HUES6 (cell line): ENCODE measurements at regions not wholly inside any gene's neighbourhood (a gene's known extent, or its start where the extent isn't known, plus 50 kb on each side); places are given as distances from the start of the nearest gene placed in this dataset.

Experiments used
- H3K27ac ChIP-seq: 2 replicates; pipeline ENCODE4 v1.7.0; 2013; ENCODE audit warnings: low read depth, mild to moderate bottlenecking, low read length, inconsistent platforms
- H3K27me3 ChIP-seq: 2 replicates; pipeline ENCODE4 v1.6.1; 2013; ENCODE audit warnings: low read length; ENCODE audit not compliant: control insufficient read depth, insufficient read depth
- H3K36me3 ChIP-seq: 2 replicates; pipeline ENCODE4 v1.6.1; 2013; ENCODE audit warnings: low read length; ENCODE audit not compliant: control insufficient read depth, insufficient read depth
- H3K4me1 ChIP-seq: 2 replicates; pipeline ENCODE4 v1.6.1; 2013; ENCODE audit warnings: low read length; ENCODE audit not compliant: control insufficient read depth, insufficient read depth
- H3K4me3 ChIP-seq: 2 replicates; pipeline ENCODE4 v1.5.1; 2013; ENCODE audit warnings: low read depth, low read length
- H3K9ac ChIP-seq: one replicate; pipeline ENCODE4 v1.6.1; 2013; ENCODE audit warnings: mild to moderate bottlenecking, low read length
- H3K9me3 ChIP-seq: 2 replicates; pipeline ENCODE4 v1.6.1; 2013; ENCODE audit warnings: low read depth, low read length; ENCODE audit not compliant: control insufficient read depth, insufficient read depth

- Histone ChIP-seq H3K4me1 (peaks cover 21% of the 10 kb centered on the region), H3K27ac (no peak overlapping the region)
Measured at GRCh38 chr5:141778206-141778605, 96.2 kb upstream of the ARAP3 start.

GRCh38 chr5:141777711-141778110, 95.7 kb upstream of the ARAP3 start:
- Histone ChIP-seq H3K4me3 (no peak overlapping the region), H3K27ac (no peak overlapping the region), H3K36me3 (no peaks in the 10 kb centered on the region), H3K9me3 (no peaks in the 10 kb centered on the region), H3K9ac (no peak overlapping the region), H3K4me1 (peaks cover 21% of the 10 kb centered on the region), H3K27me3 (peaks cover 5% of the 10 kb centered on the region; the same call in 1 of the 2 replicates)

More at GRCh38 chr5:141778206-141778605, 96.2 kb upstream of the ARAP3 start:
- Histone ChIP-seq H3K9ac (no peak overlapping the region), H3K9me3 (no peaks in the 10 kb centered on the region), H3K36me3 (no peaks in the 10 kb centered on the region), H3K4me3 (no peak overlapping the region), H3K27me3 (no peaks in the 10 kb centered on the region; the same call in 1 of the 2 replicates)

- Histone ChIP-seq H3K27me3 (peaks cover 8% of the 10 kb centered on the region; the same call in 1 of the 2 replicates), H3K27ac (no peak overlapping the region), H3K36me3 (no peaks in the 10 kb centered on the region), H3K9ac (no peak overlapping the region), H3K4me3 (no peak overlapping the region), H3K4me1 (peaks cover 21% of the 10 kb centered on the region), H3K9me3 (no peaks in the 10 kb centered on the region)
Measured at GRCh38 chr5:141777130-141777529, 95.1 kb upstream of the ARAP3 start.

GRCh38 chr5:141773779-141774562, 91.9 kb upstream of the ARAP3 start:
- no peaks in the 10 kb centered on the region for H3K36me3 ChIP-seq
- H3K9me3 ChIP-seq: no peaks in the 10 kb centered on the region
- H3K9ac ChIP-seq: no peak overlapping the region
- no peak overlapping the region for H3K4me3 ChIP-seq
- peaks cover 8% of the 10 kb centered on the region; the same call in 1 of the 2 replicates for H3K27me3 ChIP-seq
- H3K27ac ChIP-seq: no peak overlapping the region
- peaks cover 29% of the 10 kb centered on the region for H3K4me1 ChIP-seq

GRCh38 chr5:141772281-141772680, 90.3 kb upstream of the ARAP3 start:
- Histone ChIP-seq H3K9ac (no peak overlapping the region), H3K27me3 (peaks cover 8% of the 10 kb centered on the region; the same call in 1 of the 2 replicates), H3K4me3 (no peak overlapping the region), H3K9me3 (no peaks in the 10 kb centered on the region), H3K27ac (no peak overlapping the region), H3K36me3 (no peaks in the 10 kb centered on the region), H3K4me1 (peaks cover 22% of the 10 kb centered on the region)

GRCh38 chr5:141771562-141771961, 89.5 kb upstream of the ARAP3 start:
- Histone ChIP-seq H3K9me3 (no peaks in the 10 kb centered on the region), H3K4me1 (peaks cover 22% of the 10 kb centered on the region), H3K27me3 (peaks cover 8% of the 10 kb centered on the region; the same call in 1 of the 2 replicates), H3K27ac (no peak overlapping the region), H3K9ac (no peak overlapping the region), H3K36me3 (no peaks in the 10 kb centered on the region), H3K4me3 (no peak overlapping the region)

- no peaks in the 10 kb centered on the region for H3K9me3 ChIP-seq
- peaks cover 22% of the 10 kb centered on the region for H3K4me1 ChIP-seq
- H3K27me3 ChIP-seq: peaks cover 8% of the 10 kb centered on the region; the same call in 1 of the 2 replicates
- H3K9ac ChIP-seq: no peak overlapping the region
- H3K36me3 ChIP-seq: no peaks in the 10 kb centered on the region
- no peak overlapping the region for H3K4me3 ChIP-seq
- no peak overlapping the region for H3K27ac ChIP-seq
Measured at GRCh38 chr5:141771031-141771430, 89.0 kb upstream of the ARAP3 start.

GRCh38 chr5:141769671-141770070, 87.6 kb upstream of the ARAP3 start:
- Histone ChIP-seq H3K27me3 (peaks cover 8% of the 10 kb centered on the region; the same call in 1 of the 2 replicates), H3K9ac (no peak overlapping the region), H3K4me1 (peaks cover 22% of the 10 kb centered on the region), H3K27ac (no peak overlapping the region), H3K9me3 (no peaks in the 10 kb centered on the region), H3K36me3 (no peaks in the 10 kb centered on the region), H3K4me3 (no peak overlapping the region)

- Histone ChIP-seq H3K9me3 (no peaks in the 10 kb centered on the region), H3K36me3 (no peaks in the 10 kb centered on the region), H3K4me1 (peaks cover 14% of the 10 kb centered on the region), H3K27me3 (peaks cover 7% of the 10 kb centered on the region; the same call in 1 of the 2 replicates), H3K9ac (no peak overlapping the region), H3K4me3 (no peak overlapping the region), H3K27ac (no peak overlapping the region)
Measured at GRCh38 chr5:141767671-141768070, 85.6 kb upstream of the ARAP3 start.

GRCh38 chr5:141765896-141766551, 84.0 kb upstream of the ARAP3 start:
- Histone ChIP-seq H3K4me3 (no peak overlapping the region), H3K36me3 (no peaks in the 10 kb centered on the region), H3K27me3 (peaks cover 15% of the 10 kb centered on the region; the same call in 1 of the 2 replicates), H3K27ac (no peak overlapping the region), H3K9ac (no peak overlapping the region), H3K9me3 (no peaks in the 10 kb centered on the region), H3K4me1 (peaks cover 3% of the 10 kb centered on the region)

- Histone ChIP-seq H3K9me3 (no peaks in the 10 kb centered on the region), H3K27me3 (peaks cover 23% of the 10 kb centered on the region), H3K36me3 (no peaks in the 10 kb centered on the region), H3K9ac (no peak overlapping the region), H3K4me1 (peaks cover 15% of the 10 kb centered on the region), H3K4me3 (no peak overlapping the region), H3K27ac (no peak overlapping the region)
Measured at GRCh38 chr5:141763541-141763940, 81.5 kb upstream of the ARAP3 start.
